NB4 (cell line): ENCODE measurements at regions not wholly inside any gene's neighbourhood (a gene's known extent, or its start where the extent isn't known, plus 50 kb on each side); places are given as distances from the start of the nearest gene placed in this dataset.

Experiments
- DNase-seq: peaks from one replicate; pipeline ENCODE4 v3.0.0; 2010; ENCODE audit warnings: low read depth
- H3K4me3 ChIP-seq: one replicate; pipeline ENCODE4 v1.5.1; 2011; ENCODE audit warnings: mild to moderate bottlenecking, low read depth, low read length, moderate library complexity
- MYC ChIP-seq: IDR thresholded peaks from 2 replicates; pipeline ENCODE4 v1.6.1; 2011; ENCODE audit warnings: low read depth, low read length
- POLR2A ChIP-seq: IDR thresholded peaks from 2 replicates; pipeline ENCODE4 v1.6.1; 2011; ENCODE audit warnings: mild to moderate bottlenecking; ENCODE audit not compliant: insufficient read length; ENCODE audit errors: extremely low read depth
- TF ChIP-seq, protein P1 (sequence below): IDR thresholded peaks from 2 replicates; pipeline ENCODE4 v1.6.1; 2011; ENCODE audit warnings: low read depth, low read length
- TF ChIP-seq, protein P2 (sequence below): IDR thresholded peaks from one replicate; pipeline ENCODE4 v1.5.1; 2012; ENCODE audit warnings: low read depth, low read length

DNA sequence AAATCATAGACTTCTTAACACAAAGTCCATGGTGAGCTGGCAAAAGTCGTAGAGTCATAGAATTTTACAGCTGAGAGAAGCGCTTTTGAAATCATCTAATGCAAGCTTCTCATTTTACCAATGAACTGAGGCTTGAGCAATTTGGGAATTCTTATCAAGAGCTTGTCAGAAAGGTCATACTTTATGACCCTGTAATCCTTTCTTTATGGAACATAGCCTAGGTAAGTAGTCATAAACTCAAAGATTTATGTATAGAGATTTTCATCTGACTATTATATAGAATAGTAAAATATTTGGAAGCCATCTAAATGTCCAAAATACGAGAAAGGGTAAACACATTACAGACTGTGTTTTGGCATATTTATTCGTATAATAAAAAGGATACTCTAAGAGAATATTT, 563.5 kb downstream of the PCDH7 start:
- no peak for DNase-seq
- TF ChIP-seq, protein P1, sequence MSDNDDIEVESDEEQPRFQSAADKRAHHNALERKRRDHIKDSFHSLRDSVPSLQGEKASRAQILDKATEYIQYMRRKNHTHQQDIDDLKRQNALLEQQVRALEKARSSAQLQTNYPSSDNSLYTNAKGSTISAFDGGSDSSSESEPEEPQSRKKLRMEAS, result no peak
- TF ChIP-seq MYC, result no peak
- no peak for TF ChIP-seq POLR2A
- H3K4me3 ChIP-seq, result no peak overlapping the region

DNA sequence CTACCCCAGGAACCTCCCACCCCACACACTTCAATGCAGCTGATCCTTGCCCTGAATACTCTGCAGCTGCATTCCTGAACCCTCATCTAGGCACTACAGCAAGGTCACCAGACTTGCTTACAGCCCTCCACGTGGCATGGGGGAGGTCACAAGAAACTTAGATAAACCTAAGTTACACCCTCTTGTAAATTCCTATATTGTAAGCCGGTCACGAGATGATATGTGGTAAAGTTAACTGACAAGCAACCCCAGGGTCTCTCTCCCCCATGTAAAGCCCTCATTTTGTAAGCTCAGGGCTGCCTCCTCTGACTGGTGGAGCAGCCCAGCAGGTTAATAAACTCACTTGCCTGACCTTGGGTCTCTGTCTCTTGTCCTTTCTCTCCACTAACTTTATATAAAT, 570.7 kb downstream of the PCDH7 start:
- TF ChIP-seq MYC (no peak), POLR2A (no peak)
- TF ChIP-seq, protein P2, sequence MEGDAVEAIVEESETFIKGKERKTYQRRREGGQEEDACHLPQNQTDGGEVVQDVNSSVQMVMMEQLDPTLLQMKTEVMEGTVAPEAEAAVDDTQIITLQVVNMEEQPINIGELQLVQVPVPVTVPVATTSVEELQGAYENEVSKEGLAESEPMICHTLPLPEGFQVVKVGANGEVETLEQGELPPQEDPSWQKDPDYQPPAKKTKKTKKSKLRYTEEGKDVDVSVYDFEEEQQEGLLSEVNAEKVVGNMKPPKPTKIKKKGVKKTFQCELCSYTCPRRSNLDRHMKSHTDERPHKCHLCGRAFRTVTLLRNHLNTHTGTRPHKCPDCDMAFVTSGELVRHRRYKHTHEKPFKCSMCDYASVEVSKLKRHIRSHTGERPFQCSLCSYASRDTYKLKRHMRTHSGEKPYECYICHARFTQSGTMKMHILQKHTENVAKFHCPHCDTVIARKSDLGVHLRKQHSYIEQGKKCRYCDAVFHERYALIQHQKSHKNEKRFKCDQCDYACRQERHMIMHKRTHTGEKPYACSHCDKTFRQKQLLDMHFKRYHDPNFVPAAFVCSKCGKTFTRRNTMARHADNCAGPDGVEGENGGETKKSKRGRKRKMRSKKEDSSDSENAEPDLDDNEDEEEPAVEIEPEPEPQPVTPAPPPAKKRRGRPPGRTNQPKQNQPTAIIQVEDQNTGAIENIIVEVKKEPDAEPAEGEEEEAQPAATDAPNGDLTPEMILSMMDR, result no peak
- TF ChIP-seq, protein P1, result no peak
- DNase-seq, result no peak
- no peak overlapping the region for H3K4me3 ChIP-seq

DNA sequence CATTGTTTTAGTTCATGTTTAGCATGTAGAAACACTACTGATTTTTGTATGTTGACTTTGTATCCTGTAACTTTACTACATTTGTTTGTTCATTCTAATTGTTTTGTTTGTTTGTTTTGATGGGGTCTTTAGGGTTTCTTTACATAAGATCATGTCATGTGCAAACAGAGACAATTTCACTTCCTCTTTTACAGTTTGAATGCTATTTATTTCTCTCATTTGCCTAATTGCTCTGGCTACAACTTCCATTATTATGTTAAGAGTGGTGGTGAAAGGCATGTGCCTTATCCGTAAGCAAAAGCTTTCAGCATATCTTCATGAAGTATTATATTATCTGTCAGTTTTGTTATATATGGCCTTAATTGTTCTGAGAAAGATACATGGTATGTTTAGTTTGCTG, 571.1 kb downstream of the PCDH7 start:
- no peak for DNase-seq
- no peak overlapping the region for H3K4me3 ChIP-seq
- TF ChIP-seq, protein P2, result no peak
- no peak for TF ChIP-seq MYC
- TF ChIP-seq, protein P1, result no peak
- no peak for TF ChIP-seq POLR2A

DNA sequence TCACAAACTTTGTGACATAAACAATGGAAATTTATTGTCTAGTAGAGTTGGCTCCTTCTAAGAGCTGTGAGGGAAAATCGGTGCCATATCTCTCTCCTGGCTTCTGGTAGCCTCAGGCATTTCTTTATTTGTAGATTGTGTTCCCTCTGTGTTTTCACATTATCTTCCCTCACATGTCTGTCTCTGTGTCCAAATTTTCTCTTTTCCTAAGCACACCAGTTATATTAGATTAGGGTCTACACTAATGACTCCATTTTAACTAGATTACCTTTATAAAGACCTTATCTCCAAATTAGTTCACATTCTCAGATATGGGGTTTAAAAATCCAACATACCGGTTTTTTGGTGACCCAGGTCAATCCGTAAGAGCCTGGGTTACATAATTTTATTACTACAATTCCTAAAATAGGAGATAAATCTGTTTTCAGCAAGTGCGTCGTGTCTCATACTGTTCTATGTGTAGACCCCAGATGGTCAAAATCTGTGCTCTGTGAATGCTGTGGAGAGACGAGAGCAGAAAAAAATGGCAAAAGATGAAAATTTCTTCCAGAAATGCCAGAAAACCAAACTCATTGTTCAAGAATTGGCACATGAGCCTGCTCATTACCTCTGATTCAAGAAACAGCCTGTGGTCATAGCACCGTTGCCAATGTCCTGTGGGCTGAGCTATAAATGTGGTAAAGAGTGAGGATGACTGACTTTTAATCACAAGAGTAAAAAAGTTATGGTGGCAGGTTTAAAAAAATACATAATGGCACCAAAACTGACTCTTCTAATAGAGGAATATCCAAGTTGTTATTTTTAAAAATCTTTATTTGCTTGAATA, 574.7 kb downstream of the PCDH7 start:
- no peak overlapping the region for H3K4me3 ChIP-seq
- TF ChIP-seq POLR2A, result no peak
- TF ChIP-seq, protein P1, result no peak
- TF ChIP-seq, protein P2, result no peak
- TF ChIP-seq MYC, result no peak
- DNase-seq, result no peak

DNA sequence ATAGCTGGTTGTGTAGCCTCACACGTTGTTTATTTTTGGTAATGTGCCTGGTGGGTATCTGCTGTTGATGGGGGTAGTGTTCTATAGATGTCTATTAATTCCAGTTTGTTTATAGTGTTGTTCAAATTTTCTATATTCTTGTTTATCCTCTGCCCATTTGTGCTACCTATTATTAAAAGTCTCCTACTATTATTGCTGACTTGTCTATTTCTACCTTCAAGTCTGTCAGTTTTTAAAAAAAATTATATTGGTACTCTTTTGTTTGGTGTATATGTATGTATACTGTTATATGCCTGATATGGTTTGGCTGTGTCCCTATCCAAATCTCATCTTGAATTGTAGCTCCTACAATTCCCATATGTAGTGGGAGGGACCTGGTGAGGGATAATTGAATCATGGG, 578.6 kb downstream of the PCDH7 start:
- TF ChIP-seq, protein P2, result no peak
- TF ChIP-seq, protein P1, result no peak
- TF ChIP-seq MYC (no peak), POLR2A (no peak)
- no peak for DNase-seq
- no peak overlapping the region for H3K4me3 ChIP-seq

DNA sequence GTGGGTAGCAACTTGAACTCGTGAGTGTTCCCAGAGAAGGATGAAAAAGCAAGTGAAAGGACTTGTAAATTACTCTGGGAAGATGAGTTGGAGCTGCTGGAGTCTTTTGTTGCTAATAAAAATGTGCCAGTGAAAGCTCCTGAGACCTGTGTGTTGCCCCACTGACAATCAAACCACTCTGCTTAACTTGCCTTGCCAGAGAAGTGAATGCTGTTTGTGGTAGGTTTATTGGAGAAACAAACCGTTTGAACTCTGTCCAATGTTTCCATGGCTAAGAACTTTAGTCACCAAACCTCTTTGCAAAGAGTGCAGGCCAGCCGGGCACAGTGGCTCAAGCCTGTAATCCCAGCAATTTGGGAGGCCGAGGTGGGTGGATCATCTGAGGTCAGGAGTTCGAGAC, 586.9 kb downstream of the PCDH7 start:
- no peak for DNase-seq
- no peak for TF ChIP-seq POLR2A
- TF ChIP-seq, protein P1, result no peak
- no peak for TF ChIP-seq MYC
- TF ChIP-seq, protein P2, result no peak
- no peak overlapping the region for H3K4me3 ChIP-seq
